ENCODE measurements at regions not wholly inside any gene's neighbourhood (a gene's known extent, or its start where the extent isn't known, plus 50 kb on each side); places are given as distances from the start of the nearest gene placed in this dataset.

DNA sequence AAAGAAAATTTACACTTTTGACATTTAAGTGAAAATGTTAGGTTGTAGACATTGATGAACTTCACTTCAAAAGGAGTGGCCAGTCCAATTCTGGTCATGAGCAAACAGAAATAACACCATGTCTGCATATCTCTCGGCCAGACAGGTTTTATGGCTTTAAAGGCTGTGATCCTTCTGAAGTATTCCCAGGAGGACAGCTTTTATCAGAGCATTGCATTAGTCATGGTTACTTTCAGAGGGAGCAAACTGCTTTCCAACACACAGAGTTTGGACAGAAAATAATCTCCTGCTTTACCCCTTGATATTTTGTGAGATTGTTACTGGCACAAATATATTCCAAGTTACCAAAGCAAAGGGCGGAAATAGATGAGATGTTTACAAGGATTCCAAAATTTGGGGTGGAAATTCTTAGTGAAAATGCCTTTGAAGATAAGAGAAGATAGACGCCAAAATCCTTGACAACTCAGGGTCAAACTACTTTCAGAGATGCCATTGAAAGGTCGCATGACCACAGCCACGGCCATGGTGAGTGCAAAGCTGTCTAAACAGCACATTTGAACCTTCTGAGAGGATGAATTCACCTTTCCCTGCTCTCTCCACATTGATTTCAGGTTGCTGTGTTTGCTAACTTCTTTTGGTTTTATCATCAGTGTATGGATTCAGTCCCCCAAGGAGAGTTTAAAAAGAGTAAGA is 584.5 kb upstream of the SGCG start:
- no peak for DNase-seq (ENCODE audit: low read depth in 2 of 2, low spot score in 1 of 2)

DNA sequence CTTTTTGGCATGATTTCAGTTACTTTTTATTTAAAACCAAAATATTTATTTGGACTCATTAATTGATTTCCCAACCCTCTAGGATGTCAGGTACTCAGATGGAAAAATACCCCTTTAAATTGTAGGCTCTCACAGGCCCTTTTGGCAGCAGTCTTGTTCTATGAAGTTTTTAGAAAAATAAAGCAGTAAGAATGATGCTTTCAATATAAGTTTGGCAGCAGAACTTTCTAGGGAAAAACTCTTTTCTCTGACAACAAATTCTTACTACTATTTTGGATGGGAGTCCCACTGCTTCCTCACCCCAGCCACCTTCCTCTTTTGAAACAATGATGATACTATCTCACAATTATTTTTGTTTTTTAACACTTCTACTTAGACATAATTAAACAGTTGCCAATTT is 581.6 kb upstream of the SGCG start:
- DNase-seq (ENCODE audit: low read depth in 2 of 2, low spot score in 1 of 2) = no peak

DNA sequence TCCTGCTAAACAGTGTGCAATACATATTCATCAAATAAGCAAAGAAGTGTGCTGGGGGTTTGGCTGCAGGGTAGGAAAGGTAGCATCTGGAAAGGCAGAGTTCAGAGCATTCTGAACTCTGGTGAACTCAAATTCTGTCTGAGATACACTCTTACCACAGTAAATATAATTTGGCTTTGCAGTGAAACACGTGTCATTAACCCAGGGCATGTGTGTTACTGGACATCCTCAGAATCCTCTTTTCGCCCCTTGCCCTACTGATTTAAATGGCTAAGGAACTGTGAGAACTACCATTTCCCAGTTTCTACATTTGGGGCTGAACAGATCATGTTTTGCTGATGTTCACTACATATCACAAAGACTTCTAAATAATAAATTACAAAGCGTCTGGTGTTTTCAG is 562.8 kb upstream of the SGCG start:
- DNase-seq (ENCODE audit: low read depth in 2 of 2, low spot score in 1 of 2) = no peak

DNA sequence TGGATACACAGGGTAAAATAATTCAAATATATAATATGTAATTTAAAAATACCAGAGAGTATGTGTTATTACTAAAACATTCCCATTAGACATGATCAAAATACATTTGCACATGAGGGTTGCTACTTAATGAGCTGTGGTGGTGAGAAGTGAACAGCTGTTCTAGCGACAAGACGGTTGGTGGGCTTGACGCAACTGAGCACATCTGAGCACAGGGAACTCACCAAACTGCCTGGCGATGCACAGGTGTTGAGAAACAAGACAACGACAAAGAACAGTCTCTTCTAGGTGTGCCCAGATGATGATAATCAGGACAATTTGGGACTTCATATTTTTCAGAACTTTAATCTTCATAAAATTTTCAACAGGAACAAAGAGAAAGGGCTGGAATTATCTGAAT is 555.1 kb upstream of the SGCG start:
- no peak for DNase-seq (ENCODE audit: low read depth in 2 of 2, low spot score in 1 of 2)

DNA sequence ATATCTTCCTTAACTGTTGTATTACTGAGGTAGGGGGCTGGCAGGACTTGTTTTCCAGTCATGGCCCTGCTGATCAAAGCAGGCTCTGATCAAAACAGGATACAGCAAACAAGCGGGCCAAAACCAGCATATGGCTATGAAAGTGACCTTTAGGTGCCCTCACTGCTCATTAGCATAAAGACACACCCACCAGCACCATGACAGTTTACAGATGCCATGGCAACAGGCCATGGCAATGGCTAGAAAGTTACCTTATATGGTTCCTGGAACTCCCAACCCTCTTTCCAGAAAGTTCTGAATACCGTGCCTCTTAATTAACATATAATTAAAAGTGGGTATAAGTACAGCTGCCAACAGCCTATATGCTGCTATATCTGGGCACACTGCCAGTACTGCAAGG is 551.4 kb upstream of the SGCG start:
- DNase-seq (ENCODE audit: low read depth in 2 of 2, low spot score in 1 of 2) = no peak

DNA sequence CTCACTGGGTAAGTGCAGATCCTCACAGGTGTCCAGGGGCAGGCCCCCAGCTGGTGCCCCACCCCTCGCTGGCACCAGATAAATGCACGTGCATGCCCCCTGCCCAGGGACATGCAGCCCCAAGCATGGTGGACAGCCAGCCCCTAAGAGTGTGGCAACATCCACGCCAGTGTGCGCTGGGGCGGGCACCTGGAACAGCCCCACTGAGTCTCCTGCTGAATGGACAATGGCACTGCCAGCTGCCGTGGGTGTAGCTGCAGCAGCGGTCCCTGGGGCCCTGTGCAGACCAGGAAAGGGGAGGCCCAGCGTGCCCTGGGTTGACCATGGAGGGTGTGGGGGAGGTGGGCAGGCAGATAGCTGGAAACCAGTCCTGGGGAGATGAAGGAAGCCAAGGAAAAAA is 538.7 kb upstream of the SGCG start:
- no peak for DNase-seq (ENCODE audit: low read depth in 2 of 2, low spot score in 1 of 2)

DNA sequence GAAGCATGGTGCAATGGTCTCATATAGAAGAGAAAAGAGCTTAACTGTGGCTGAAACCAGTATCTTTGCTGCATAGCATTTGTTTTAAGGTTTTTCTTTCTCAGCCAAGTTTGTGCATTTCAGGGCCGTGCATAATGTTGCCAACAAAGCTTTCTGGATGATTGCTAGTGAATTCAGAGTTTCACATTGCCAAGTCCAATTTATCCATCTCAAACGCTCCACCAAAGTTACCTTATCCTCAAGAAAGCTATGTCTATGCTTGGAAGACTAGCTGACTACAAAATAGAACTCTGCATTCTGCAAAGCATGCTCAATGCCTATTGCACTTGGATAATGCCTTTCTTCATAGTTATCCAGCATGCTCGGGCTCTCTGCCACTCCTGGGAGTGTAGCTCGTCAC is 535.8 kb upstream of the SGCG start:
- no peak for DNase-seq (ENCODE audit: low read depth in 2 of 2, low spot score in 1 of 2)

DNA sequence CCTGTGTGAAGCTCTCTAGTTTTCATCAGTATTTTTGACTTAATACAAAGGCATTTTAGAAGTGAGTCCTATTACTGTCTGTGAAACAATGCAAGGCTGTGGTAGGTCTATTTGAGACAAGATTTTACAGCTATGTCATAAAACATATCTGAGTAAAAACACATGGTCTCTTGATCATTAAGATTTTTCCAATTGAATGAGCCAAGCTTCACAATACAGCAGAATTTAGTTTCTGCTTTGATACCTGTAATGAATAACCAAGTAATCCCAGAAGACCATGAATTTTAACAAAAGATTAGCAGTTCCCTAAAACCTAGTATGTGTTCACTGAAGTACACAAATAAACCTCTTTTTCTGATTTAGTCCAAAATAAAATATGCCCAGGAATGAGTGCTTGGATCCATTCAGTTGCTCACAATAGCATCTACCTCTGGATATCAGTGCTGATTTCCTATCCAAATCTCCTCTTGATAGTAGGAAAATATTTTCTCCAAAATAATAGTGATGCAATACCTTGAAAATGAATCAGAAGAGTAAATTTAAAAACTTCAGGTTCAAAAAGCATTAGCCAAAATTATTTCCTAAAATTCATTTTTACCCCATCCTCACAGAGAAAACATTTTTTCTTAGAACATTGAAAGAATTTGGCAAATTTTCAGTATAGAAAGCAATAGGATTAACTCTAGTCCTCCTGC is 533.5 kb upstream of the SGCG start:
- DNase-seq (ENCODE audit: low read depth in 2 of 2, low spot score in 1 of 2) = no peak

DNA sequence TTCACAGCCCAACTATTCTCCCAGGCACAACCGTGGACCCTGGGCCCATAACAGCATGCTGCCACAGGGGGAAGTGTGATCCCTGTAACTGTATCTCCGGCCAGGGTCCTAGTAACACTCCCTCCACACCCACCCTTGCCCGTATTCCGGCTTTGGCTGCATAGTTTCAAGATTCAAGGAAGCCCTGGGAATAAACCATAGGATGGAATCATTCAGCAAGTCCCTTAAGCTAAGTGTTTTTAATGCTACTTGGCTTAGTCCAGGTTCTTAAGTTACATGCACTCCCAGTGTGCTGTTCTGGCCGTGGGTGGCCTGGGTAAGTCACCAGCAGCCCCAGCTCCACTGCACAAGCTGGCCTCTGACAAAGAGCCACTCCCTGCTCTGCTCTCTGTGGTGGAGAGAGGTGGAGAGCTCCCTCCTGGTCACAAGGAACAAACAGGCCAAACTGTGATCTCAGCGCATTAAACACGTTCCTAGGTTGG is 532.4 kb upstream of the SGCG start:
- no peak for DNase-seq (ENCODE audit: low read depth in 2 of 2, low spot score in 1 of 2)

DNA sequence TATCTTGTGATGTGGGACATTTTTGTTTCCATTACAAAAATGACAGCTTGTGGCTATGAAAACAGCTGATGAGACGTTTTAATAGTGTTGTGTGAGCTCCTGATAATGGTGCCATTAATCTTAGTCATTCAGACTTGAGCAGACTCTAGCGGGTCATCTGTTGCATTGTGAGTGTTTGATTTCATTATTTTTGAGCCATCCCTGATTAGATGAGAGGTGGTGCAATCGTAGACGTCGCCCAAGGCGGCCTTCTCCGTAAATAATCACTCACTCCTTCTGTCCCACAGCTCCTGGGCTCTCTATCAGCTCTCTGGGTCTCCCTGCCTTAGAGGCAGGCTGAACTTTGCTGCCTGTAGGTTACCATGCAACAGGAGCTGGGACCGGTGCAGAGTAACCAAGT is 528.0 kb upstream of the SGCG start:
- no peak for DNase-seq (ENCODE audit: low read depth in 2 of 2, low spot score in 1 of 2)

DNA sequence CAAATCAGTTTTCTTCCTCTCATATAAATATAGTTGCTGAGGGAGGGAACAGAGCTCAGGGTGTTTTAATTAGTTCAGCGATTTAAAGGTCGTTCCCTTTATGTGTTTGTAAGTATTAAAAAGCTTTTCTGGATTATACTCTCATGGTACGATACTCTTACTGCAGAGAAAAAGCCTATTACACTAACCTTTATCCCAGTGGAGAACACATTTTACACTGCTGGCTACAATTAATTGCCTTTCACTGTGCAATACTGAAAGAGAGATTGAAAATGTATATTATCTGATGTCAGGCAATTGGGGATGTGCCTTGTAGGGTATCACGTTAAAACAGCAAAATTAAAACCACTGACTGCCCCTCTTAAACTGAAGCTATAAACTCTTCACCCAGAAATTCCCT is 526.9 kb upstream of the SGCG start:
- DNase-seq (ENCODE audit: low read depth in 2 of 2, low spot score in 1 of 2) = no peak

DNA sequence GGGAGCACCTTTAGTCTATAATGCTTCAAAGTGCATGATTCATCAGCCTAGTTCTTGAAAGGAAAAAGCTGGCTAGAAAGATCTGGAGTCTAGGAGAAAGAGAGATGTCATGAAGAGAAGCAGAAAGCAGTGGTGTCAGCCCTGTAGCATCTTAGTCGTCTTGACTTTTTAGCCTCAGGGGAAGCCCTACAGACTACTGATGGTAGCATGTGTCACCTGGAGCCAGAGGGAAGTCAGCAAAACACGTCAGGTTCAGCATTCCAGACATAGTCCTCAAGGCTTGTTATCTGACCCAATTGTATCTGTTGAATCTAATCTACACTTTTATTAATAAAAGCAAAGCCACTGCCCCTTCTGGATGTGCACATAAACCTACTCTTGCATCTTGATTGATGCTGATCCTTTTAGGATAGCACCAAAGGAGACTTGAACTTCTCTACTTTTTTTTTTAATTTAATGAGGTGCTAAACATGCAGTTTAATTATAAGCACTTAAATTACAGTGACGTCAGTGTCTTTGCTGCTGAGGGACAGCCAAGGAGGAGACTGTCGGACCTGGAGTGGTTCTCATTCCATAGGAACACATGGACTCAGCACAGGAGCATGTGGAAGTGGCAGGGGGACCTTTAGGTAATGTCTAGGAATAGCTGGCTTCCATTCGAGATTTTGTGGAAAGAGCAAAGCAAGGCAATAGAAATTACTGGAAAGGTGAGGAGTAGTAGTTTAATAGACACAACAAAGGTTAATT is 525.5 kb upstream of the SGCG start:
- no peak for DNase-seq (ENCODE audit: low read depth in 2 of 2, low spot score in 1 of 2)

DNA sequence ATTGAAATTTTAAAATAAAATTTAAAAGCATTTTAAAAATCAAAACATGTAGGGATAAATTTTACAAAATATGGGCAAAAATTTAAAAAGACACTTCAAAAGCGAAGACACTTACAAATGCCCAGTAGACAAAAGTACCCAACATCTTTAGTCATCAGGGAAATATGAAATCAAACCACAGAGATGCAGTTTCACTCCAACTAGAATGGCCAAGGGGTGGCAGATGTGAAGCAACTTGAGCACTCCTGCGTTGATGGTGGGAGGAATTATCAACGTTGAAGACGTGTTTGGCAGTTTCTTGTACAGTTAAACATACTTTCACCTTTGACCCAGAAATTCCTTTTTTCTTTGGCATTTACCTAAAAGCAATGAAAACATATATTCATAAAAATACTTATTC is 518.0 kb upstream of the SGCG start:
- no peak for DNase-seq (ENCODE audit: low read depth in 2 of 2, low spot score in 1 of 2)

DNA sequence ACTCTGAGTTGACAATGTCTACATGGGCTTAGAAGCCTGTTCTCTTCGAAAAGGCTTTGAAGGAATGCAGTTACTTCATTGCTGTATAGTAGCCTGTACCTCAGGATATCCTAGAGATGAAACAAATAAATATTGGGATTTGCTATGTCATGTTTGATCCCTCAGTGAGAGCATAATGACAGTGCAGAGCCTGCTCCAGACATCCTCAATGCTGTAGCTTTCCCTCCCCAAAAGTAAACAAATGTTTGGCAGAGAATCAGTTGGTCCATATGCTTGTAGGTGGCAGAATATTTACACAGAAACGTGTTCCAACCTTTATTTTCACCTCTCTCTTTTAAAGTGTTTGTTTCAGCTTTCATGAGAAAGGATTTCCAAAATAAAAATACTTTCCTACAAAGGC is 515.3 kb upstream of the SGCG start:
- no peak for DNase-seq (ENCODE audit: low read depth in 2 of 2, low spot score in 1 of 2)

DNA sequence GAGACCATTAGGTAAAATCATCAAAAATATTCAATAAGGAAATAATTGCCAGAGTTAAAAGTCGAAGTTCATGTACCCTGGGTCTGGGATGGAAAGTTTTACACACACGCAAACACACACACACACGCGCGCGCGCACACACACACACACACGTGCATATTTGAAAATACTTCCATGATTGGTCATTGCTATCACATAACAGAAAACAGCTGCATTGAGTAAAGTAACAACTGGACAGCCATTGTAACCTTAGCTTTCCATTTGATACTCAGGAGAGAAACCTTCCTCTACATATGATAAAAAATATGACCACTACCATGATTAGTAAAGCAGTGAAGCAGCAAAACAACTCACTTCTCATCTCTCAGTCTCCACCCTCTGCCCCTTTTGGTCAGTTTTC is 490.0 kb upstream of the SGCG start:
- no peak for DNase-seq (ENCODE audit: low read depth in 2 of 2, low spot score in 1 of 2)

DNA sequence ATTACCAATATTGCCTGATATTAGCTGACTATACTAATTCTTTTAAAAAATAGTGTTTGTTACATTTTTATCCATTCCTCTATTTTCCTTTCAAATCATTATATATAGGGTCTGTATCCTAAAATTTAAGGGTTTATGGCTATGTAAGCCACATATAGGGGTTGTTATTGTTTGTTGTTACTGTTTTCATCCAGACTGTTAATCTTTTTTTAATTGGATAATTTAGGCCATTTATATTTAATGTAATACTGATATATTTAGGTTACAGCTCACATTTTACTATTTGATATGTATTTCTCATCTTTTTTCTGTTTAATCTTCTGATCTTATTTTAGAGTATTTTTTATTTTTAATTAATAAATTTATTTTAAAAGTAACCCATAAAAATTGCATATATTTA is 487.1 kb upstream of the SGCG start:
- no peak for DNase-seq (ENCODE audit: low read depth in 2 of 2, low spot score in 1 of 2)

DNA sequence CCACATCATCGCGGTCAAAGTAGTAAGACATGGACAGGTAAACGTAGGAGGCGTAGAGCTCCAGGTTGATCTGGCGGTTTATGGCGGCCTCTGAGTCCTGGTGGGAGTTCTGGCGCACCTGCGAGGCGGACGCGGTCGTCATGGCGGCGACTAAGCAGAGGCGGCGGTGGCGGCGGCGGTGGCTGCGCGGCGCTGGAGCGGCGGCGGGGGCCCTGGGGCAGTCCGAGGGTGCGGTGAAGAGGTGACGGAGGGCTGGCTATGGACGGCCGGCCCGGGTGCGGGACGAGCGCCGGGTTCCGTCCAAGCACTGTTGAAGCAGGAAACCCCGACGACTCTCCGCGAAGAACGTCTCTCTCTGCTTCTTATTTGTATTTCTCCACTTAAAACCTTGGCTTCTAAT is 484.3 kb upstream of the SGCG start:
- DNase-seq (ENCODE audit: low read depth in 2 of 2, low spot score in 1 of 2) = no peak

DNA sequence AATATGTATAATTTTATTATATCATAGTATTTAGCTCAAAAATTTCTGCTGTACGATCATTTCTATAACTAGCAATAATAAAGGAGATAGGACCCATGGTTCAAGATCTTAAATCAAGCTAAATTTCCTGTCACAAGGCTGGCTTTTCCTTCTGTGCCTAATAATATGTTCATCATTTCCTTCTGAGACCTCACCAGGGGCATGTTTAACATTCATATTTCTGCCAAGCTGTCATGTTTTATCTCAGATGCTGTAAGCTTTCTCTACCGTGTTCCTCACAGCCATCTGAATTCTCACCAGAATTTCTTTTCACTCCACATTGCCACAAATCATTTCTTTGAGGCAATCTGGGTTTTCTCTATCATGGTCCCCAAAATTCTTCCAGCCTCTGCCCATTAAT is 482.3 kb upstream of the SGCG start:
- no peak for DNase-seq (ENCODE audit: low read depth in 2 of 2, low spot score in 1 of 2)

DNA sequence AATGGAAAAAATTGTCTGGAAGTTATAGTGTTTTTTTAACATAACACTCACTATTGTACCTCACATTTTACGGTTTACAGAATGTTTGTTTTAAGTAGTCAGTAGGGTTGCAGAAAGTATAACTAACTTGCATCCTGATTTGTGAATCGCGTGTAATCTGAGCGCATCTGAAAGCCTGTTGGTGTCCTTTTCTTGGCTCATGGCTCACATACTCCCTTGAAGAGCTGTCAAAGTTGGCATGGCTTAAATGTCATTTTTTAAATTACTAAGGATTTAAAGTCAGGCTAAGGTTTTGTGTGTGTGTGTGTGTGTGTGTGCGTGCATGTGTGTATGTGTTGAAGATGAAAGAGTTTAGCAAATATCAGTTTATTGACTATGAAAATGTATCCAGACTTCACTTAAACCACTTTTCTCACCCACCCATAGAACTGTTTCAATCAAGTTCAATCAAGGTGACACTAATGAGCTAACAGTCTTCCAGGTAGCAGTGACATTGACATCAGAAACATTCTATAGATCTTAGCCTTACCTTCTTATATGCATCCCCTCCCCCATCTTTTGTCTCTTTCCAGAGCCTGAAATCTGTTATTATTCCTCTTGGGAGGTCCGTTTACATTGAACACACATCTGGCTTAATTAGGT is 480.4 kb upstream of the SGCG start:
- no peak for DNase-seq (ENCODE audit: low read depth in 2 of 2, low spot score in 1 of 2)

DNA sequence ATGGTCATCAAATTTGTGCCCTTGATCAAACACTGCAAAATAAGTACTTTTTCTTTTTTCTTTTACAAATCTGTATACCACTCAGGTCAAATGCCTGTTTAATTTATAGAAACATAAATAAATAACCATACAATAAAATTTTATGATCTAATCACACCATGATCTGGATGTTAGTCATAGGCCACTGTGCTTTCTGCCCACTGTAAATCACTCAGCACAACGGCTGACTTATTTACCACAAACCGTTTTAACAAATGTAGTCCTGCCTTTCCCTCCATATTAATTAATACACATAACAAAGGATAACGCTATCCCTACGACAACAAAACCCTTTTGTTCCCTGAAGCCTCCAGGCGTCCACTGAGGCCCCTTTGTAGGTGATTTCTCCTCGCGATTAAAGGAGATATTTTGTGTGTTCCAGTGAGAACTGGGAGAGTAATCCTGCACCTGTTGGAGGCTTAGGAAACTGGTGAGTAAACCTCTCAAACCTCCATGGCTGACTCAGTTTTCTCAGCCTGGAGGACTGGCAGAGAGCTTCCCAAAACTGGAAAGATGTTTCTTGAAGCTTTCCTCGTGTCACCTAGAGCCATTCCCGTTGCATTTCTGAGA is 477.1 kb upstream of the SGCG start:
- no peak for DNase-seq (ENCODE audit: low read depth in 2 of 2, low spot score in 1 of 2)

DNA sequence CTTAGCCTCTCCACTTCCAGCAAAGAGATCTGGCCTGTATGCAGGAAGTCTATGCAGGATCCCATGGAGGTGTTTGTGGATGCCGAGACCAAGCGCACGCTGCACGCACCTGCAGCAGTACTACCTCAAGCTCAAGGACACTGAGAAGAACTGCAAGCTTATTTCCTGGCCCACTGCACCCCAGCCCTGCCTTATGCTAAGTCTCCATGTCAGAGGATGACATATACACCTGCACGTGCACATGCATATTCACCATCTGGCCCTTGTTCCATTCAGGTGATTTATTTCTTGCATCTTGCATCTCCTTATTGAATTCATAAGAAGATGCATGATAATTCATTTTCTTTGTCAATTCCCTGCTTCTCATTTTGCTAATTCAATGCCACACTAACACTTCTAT is 472.8 kb upstream of the SGCG start:
- DNase-seq (ENCODE audit: low read depth in 2 of 2, low spot score in 1 of 2) = no peak

Data from stimulated activated CD8-positive, alpha-beta memory T cell treated with anti-CD3 and anti-CD28 coated beads, Interleukin-4, amount 100 ng/mL, for 4 hours (primary cell).